VCaP (cell line): ENCODE measurements at regions not wholly inside any gene's neighbourhood (a gene's known extent, or its start where the extent isn't known, plus 50 kb on each side); places are given as distances from the start of the nearest gene placed in this dataset.
A peak's percentile ranks its signal among the peaks of the same experiment; 100 is the strongest.

Source experiments
- H3K27ac ChIP-seq: fragments of 450-650 bp; 2 replicates; pipeline ENCODE4 v1.5.1; 2017
- CTCF ChIP-seq: fragments of 450-650 bp; conservative IDR thresholded peaks from 2 replicates; pipeline ENCODE4 v1.5.1; 2017; ENCODE audit warnings: mild to moderate bottlenecking, moderate library complexity

GRCh38 chr1:11358984-11359383 lies 86.0 kb downstream of the UBIAD1 start:
- H3K27ac ChIP-seq: no peak overlapping the region
- no peak for TF ChIP-seq CTCF

GRCh38 chr1:11362547-11363021 lies 89.6 kb downstream of the UBIAD1 start:
- H3K27ac ChIP-seq: no peak overlapping the region
- TF ChIP-seq CTCF: no peak

GRCh38 chr1:11364170-11364569 lies 91.2 kb downstream of the UBIAD1 start:
- H3K27ac ChIP-seq: no peak overlapping the region
- TF ChIP-seq CTCF: peak; percentile 71

GRCh38 chr1:11365744-11366387 lies 92.9 kb downstream of the UBIAD1 start:
- no peak for TF ChIP-seq CTCF
- H3K27ac ChIP-seq: no peak overlapping the region

- H3K27ac ChIP-seq: no peak overlapping the region
- TF ChIP-seq CTCF: no peak
Observed at GRCh38 chr1:11373029-11373894, 100.3 kb downstream of the UBIAD1 start.

- no peak overlapping the region for H3K27ac ChIP-seq
- no peak for TF ChIP-seq CTCF
Observed at GRCh38 chr1:11373895-11374747, 101.1 kb downstream of the UBIAD1 start.

- no peak overlapping the region for H3K27ac ChIP-seq
- TF ChIP-seq CTCF: no peak
Observed at GRCh38 chr1:11374748-11375110, 101.7 kb downstream of the UBIAD1 start.
